ENCODE measurements at regions not wholly inside any gene's neighbourhood (a gene's known extent, or its start where the extent isn't known, plus 50 kb on each side); places are given as distances from the start of the nearest gene placed in this dataset.

- 63 to 81% (median 65%) methylated on average over 3 of the region's 3 CpGs for WGBS, 5 donors
- no peak overlapping the region for H3K4me3 ChIP-seq
- intact Hi-C loops (cut with DNase I; ENCODE audit: low total_unique reads), result no loop called here
- H3K36me3 ChIP-seq, result no peaks in the 10 kb centered on the region
- H3K27ac ChIP-seq, result no peak overlapping the region
- H3K9me3 ChIP-seq, result no peaks in the 10 kb centered on the region
- TF ChIP-seq POLR2A (IDR thresholded peaks at IDR 0.05), result no peak
- TF ChIP-seq, protein P1, sequence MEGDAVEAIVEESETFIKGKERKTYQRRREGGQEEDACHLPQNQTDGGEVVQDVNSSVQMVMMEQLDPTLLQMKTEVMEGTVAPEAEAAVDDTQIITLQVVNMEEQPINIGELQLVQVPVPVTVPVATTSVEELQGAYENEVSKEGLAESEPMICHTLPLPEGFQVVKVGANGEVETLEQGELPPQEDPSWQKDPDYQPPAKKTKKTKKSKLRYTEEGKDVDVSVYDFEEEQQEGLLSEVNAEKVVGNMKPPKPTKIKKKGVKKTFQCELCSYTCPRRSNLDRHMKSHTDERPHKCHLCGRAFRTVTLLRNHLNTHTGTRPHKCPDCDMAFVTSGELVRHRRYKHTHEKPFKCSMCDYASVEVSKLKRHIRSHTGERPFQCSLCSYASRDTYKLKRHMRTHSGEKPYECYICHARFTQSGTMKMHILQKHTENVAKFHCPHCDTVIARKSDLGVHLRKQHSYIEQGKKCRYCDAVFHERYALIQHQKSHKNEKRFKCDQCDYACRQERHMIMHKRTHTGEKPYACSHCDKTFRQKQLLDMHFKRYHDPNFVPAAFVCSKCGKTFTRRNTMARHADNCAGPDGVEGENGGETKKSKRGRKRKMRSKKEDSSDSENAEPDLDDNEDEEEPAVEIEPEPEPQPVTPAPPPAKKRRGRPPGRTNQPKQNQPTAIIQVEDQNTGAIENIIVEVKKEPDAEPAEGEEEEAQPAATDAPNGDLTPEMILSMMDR (IDR thresholded peaks at IDR 0.05 in 8 of 11, conservative IDR thresholded peaks at IDR 0.05 in 3 of 11), result no peak
- TF ChIP-seq POLR2AphosphoS5 (IDR thresholded peaks at IDR 0.05), result no peak
- peaks cover 11 to 25% (median 16%) of the 10 kb centered on the region in 6 donors for H3K4me1 ChIP-seq
- DNase-seq, result no peak
- no peaks in the 10 kb centered on the region for H3K27me3 ChIP-seq (replicated peaks in 1 of 7)
Observed at GRCh38 chr1:221442056-221442455, 299.8 kb downstream of the DUSP10 start.

GRCh38 chr1:221444346-221444745 is 297.5 kb downstream of the DUSP10 start:
- no peak overlapping the region for H3K4me3 ChIP-seq
- peaks cover 11 to 21% (median 15%) of the 10 kb centered on the region in 6 donors for H3K4me1 ChIP-seq
- H3K27ac ChIP-seq, result no peak overlapping the region
- WGBS, 5 donors, result 81 to 94% (median 93%) methylated on average over 6 of the region's 6 CpGs
- intact Hi-C loops (cut with DNase I; ENCODE audit: low total_unique reads), result no loop called here
- TF ChIP-seq, protein P1 (IDR thresholded peaks at IDR 0.05 in 8 of 11, conservative IDR thresholded peaks at IDR 0.05 in 3 of 11), result no peak
- TF ChIP-seq POLR2A (IDR thresholded peaks at IDR 0.05) (no peak), POLR2AphosphoS5 (IDR thresholded peaks at IDR 0.05) (no peak)
- H3K27me3 ChIP-seq (replicated peaks in 1 of 7), result no peaks in the 10 kb centered on the region
- H3K36me3 ChIP-seq, result no peaks in the 10 kb centered on the region
- no peaks in the 10 kb centered on the region for H3K9me3 ChIP-seq
- DNase-seq, result no peak

- WGBS, 5 donors, result 85 to 94% (median 93%) methylated on average over 7 of the region's 7 CpGs
- DNase-seq, result no peak
- Histone ChIP-seq H3K4me3 (no peak overlapping the region), H3K4me1 (no peaks in the 10 kb centered on the region), H3K36me3 (no peaks in the 10 kb centered on the region), H3K9me3 (no peaks in the 10 kb centered on the region), H3K27ac (no peak overlapping the region), H3K27me3 (replicated peaks in 1 of 7) (peaks cover 0 to 4% (median 0%) of the 10 kb centered on the region in 7 donors)
- intact Hi-C loops (cut with DNase I; ENCODE audit: low total_unique reads), result no loop called here
- no peak for TF ChIP-seq POLR2AphosphoS5 (IDR thresholded peaks at IDR 0.05)
- TF ChIP-seq POLR2A (IDR thresholded peaks at IDR 0.05), result no peak
- TF ChIP-seq, protein P1 (IDR thresholded peaks at IDR 0.05 in 8 of 11, conservative IDR thresholded peaks at IDR 0.05 in 3 of 11), result no peak
Observed at GRCh38 chr1:221448585-221449175, 293.2 kb downstream of the DUSP10 start.

DNA sequence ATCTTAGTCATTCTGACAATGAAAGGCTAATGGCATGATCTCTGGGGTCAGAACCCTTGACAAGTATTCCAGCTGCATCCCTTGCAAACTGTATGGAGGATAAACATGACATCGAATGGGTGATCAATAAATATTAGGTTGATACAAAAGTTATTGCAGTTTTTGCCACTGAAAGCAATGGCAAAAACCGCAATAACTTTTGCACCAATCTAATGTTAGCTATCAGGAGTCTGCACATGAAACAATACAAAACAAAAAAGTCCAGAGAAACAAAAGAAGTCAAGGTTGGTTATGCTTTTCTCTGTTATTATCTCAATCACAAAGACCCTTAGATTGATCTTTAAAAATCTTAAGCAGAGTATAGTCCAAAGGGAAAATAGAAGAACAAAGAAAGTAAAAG is 292.7 kb downstream of the DUSP10 start:
- Histone ChIP-seq H3K4me1 (no peaks in the 10 kb centered on the region), H3K36me3 (no peaks in the 10 kb centered on the region), H3K27me3 (replicated peaks in 1 of 7) (peaks cover 0 to 4% (median 0%) of the 10 kb centered on the region in 7 donors), H3K9me3 (no peaks in the 10 kb centered on the region), H3K27ac (no peak overlapping the region), H3K4me3 (no peak overlapping the region)
- TF ChIP-seq POLR2A (IDR thresholded peaks at IDR 0.05), result no peak
- TF ChIP-seq, protein P1 (IDR thresholded peaks at IDR 0.05 in 8 of 11, conservative IDR thresholded peaks at IDR 0.05 in 3 of 11), result no peak
- no peak for TF ChIP-seq POLR2AphosphoS5 (IDR thresholded peaks at IDR 0.05)
- intact Hi-C loops (cut with DNase I; ENCODE audit: low total_unique reads), result no loop called here
- WGBS, 5 donors, result 83 to 94% (median 88%) methylated on average over 2 of the region's 2 CpGs
- no peak for DNase-seq

Measured in spleen (tissue), 11 donors.